Smooth muscle cell (in vitro differentiated cells): ENCODE measurements at regions not wholly inside any gene's neighbourhood (a gene's known extent, or its start where the extent isn't known, plus 50 kb on each side); places are given as distances from the start of the nearest gene placed in this dataset.

Source experiments
- DNase-seq: peaks from one replicate; lab custom pipeline; 2025; ENCODE audit not compliant: unreplicated experiment; lab: John Stamatoyannopoulos, UW
- H2AFZ ChIP-seq: fragments of 200-600 bp; sonication (generic); 2 replicates; pipeline ENCODE4 v1.6.0; 2016; ENCODE audit warnings: antibody characterized with exemption, low read depth, mild to moderate bottlenecking
- H3F3A ChIP-seq: fragments of 200-600 bp; sonication (generic); 2 replicates; pipeline ENCODE4 v1.6.0; 2017; ENCODE audit warnings: antibody characterized with exemption, low read depth
- H3K27ac ChIP-seq: fragments of 200-600 bp; sonication (generic); 2 replicates; pipeline ENCODE4 v1.5.1; 2016; ENCODE audit warnings: low read depth, mild to moderate bottlenecking
- H3K27me3 ChIP-seq: fragments of 200-600 bp; sonication (generic); 2 replicates; pipeline ENCODE4 v1.6.1; 2016; ENCODE audit warnings: low read depth, mild to moderate bottlenecking
- H3K36me3 ChIP-seq: fragments of 200-600 bp; sonication (generic); 2 replicates; pipeline ENCODE4 v1.5.1; 2016; ENCODE audit warnings: low read depth
- H3K4me1 ChIP-seq: fragments of 200-600 bp; sonication (generic); 2 replicates; pipeline ENCODE4 v1.5.1; 2016; ENCODE audit warnings: low read depth
- H3K4me2 ChIP-seq: fragments of 200-600 bp; sonication (generic); 2 replicates; pipeline ENCODE4 v1.6.0; 2016; ENCODE audit warnings: mild to moderate bottlenecking
- H3K4me3 ChIP-seq: fragments of 200-600 bp; sonication (generic); 2 replicates; pipeline ENCODE4 v1.5.1; 2016; ENCODE audit warnings: mild to moderate bottlenecking
- H3K79me2 ChIP-seq: fragments of 200-600 bp; sonication (generic); 2 replicates; pipeline ENCODE4 v1.6.0; 2016; ENCODE audit warnings: low read depth, mild to moderate bottlenecking
- H3K9ac ChIP-seq: fragments of 200-600 bp; sonication (generic); 2 replicates; pipeline ENCODE4 v1.6.0; 2016; ENCODE audit warnings: low read depth
- H3K9me3 ChIP-seq: fragments of 200-600 bp; sonication (generic); replicated peaks from 2 replicates; pipeline ENCODE4 v1.5.1; 2016; ENCODE audit warnings: low read depth
- H4K20me1 ChIP-seq: fragments of 200-600 bp; sonication (generic); 2 replicates; pipeline ENCODE4 v1.6.0; 2016; ENCODE audit warnings: low read depth
- CTCF ChIP-seq: fragments of 200-600 bp; sonication (generic); IDR thresholded peaks from 2 replicates; pipeline ENCODE4 v1.5.1; 2017; ENCODE audit warnings: borderline replicate concordance, mild to moderate bottlenecking, antibody characterized with exemption; ENCODE audit not compliant: insufficient read depth, poor library complexity, severe bottlenecking
- WGBS: methylation state at CpG from one replicate; pipeline ENCODE4 v1.1.7; 2016; ENCODE audit warnings: low lambda C conversion rate; 5-methylcytosine and 5-hydroxymethylcytosine counted together

GRCh38 chr4:31390849-31391248 lies 670.7 kb downstream of the PCDH7 start:
- no peak overlapping the region for H3K27ac ChIP-seq
- H3K27me3 ChIP-seq = no peaks in the 10 kb centered on the region
- no peaks in the 10 kb centered on the region for H3K4me1 ChIP-seq
- H4K20me1 ChIP-seq = no peaks in the 10 kb centered on the region
- H3K4me3 ChIP-seq = no peak overlapping the region
- H3K79me2 ChIP-seq = no peaks in the 10 kb centered on the region
- TF ChIP-seq CTCF = no peak
- H3K4me2 ChIP-seq = no peak overlapping the region
- H3K9me3 ChIP-seq = no peaks in the 10 kb centered on the region
- H2AFZ ChIP-seq = no peak overlapping the region
- no peaks in the 10 kb centered on the region for H3K36me3 ChIP-seq
- no peak for DNase-seq
- H3K9ac ChIP-seq = no peak overlapping the region
- no peaks in the 10 kb centered on the region for H3F3A ChIP-seq

- Histone ChIP-seq H3K27ac (no peak overlapping the region), H3K9me3 (no peaks in the 10 kb centered on the region), H3K79me2 (no peaks in the 10 kb centered on the region), H3K4me1 (no peaks in the 10 kb centered on the region), H3F3A (no peaks in the 10 kb centered on the region), H3K27me3 (no peaks in the 10 kb centered on the region), H3K4me3 (no peak overlapping the region), H4K20me1 (no peaks in the 10 kb centered on the region), H3K4me2 (no peak overlapping the region), H3K9ac (no peak overlapping the region), H3K36me3 (no peaks in the 10 kb centered on the region), H2AFZ (no peak overlapping the region)
- TF ChIP-seq CTCF = no peak
- no peak for DNase-seq
Measured at GRCh38 chr4:31391976-31392375, 671.8 kb downstream of the PCDH7 start.

- no peak overlapping the region for H3K27ac ChIP-seq
- H3K9ac ChIP-seq = no peak overlapping the region
- WGBS = 77% methylated on average over 2 of the region's 2 CpGs
- no peak for TF ChIP-seq CTCF
- H3K79me2 ChIP-seq = no peaks in the 10 kb centered on the region
- no peak overlapping the region for H2AFZ ChIP-seq
- DNase-seq = no peak
- no peaks in the 10 kb centered on the region for H3K36me3 ChIP-seq
- H3K27me3 ChIP-seq = no peaks in the 10 kb centered on the region
- H3K4me3 ChIP-seq = no peak overlapping the region
- no peaks in the 10 kb centered on the region for H4K20me1 ChIP-seq
- no peaks in the 10 kb centered on the region for H3F3A ChIP-seq
- H3K4me1 ChIP-seq = no peaks in the 10 kb centered on the region
- no peaks in the 10 kb centered on the region for H3K9me3 ChIP-seq
- H3K4me2 ChIP-seq = no peak overlapping the region
Measured at GRCh38 chr4:31392923-31393322, 672.8 kb downstream of the PCDH7 start.

- Histone ChIP-seq H3K4me3 (no peak overlapping the region), H2AFZ (no peak overlapping the region), H3K4me1 (no peaks in the 10 kb centered on the region), H3K36me3 (no peaks in the 10 kb centered on the region), H3K9me3 (no peaks in the 10 kb centered on the region), H4K20me1 (no peaks in the 10 kb centered on the region), H3K79me2 (no peaks in the 10 kb centered on the region), H3K27ac (no peak overlapping the region), H3F3A (no peaks in the 10 kb centered on the region), H3K9ac (no peak overlapping the region), H3K27me3 (no peaks in the 10 kb centered on the region), H3K4me2 (no peak overlapping the region)
- DNase-seq = no peak
- WGBS = 84% methylated on average over 3 of the region's 3 CpGs
- no peak for TF ChIP-seq CTCF
Measured at GRCh38 chr4:31408121-31408520, 688.0 kb downstream of the PCDH7 start.
